Activated T-cell treated with anti-CD3 and anti-CD28 coated beads for 24 hours (primary cell): ENCODE measurements at regions not wholly inside any gene's neighbourhood (a gene's known extent, or its start where the extent isn't known, plus 50 kb on each side); places are given as distances from the start of the nearest gene placed in this dataset.
"Not testable (repeated sequence)": the region's sequence is repeated elsewhere in the genome, so short reads cannot be mapped to it uniquely, and the experiment has no call there.

Experiments
- DNase-seq: peaks from one replicate; pipeline ENCODE4 v3.0.0-alpha.2; 2020; ENCODE audit warnings: low read depth

GRCh38 chr6:155589190-155589589 is 133.6 kb upstream of the NOX3 start:
- DNase-seq: no peak

GRCh38 chr6:155587817-155588216 is 132.2 kb upstream of the NOX3 start:
- DNase-seq: no peak

- DNase-seq: no peak
Measured at GRCh38 chr6:155586090-155586489, 130.5 kb upstream of the NOX3 start.

- no peak for DNase-seq
Measured at GRCh38 chr6:155584006-155584405, 128.4 kb upstream of the NOX3 start.

GRCh38 chr6:155582016-155582991 is 126.7 kb upstream of the NOX3 start:
- no peak for DNase-seq

- DNase-seq: no peak
Measured at GRCh38 chr6:155580904-155581303, 125.3 kb upstream of the NOX3 start.

GRCh38 chr6:155578251-155578650 is 122.6 kb upstream of the NOX3 start:
- DNase-seq: no peak

- no peak for DNase-seq
Measured at GRCh38 chr6:155561966-155562364, 106.3 kb upstream of the NOX3 start.

GRCh38 chr6:155561257-155561965 is 105.8 kb upstream of the NOX3 start:
- no peak for DNase-seq

- DNase-seq: no peak
Measured at GRCh38 chr6:155549928-155550327, 94.3 kb upstream of the NOX3 start.

GRCh38 chr6:155549028-155549798 is 93.6 kb upstream of the NOX3 start:
- no peak for DNase-seq

- DNase-seq: no peak
Measured at GRCh38 chr6:155548576-155548975, 92.9 kb upstream of the NOX3 start.

GRCh38 chr6:155544677-155545076 is 89.0 kb upstream of the NOX3 start:
- no peak for DNase-seq

GRCh38 chr6:155543166-155543847 is 87.7 kb upstream of the NOX3 start:
- no peak for DNase-seq

GRCh38 chr6:155542036-155542435 is 86.4 kb upstream of the NOX3 start:
- no peak for DNase-seq

GRCh38 chr6:155538708-155539390 is 83.2 kb upstream of the NOX3 start:
- DNase-seq: no peak

- no peak for DNase-seq
Measured at GRCh38 chr6:155534678-155535077, 79.0 kb upstream of the NOX3 start.

- no peak for DNase-seq
Measured at GRCh38 chr6:155530219-155530834, 74.7 kb upstream of the NOX3 start.

- not testable (repeated sequence) for DNase-seq
Measured at GRCh38 chr6:155529814-155530213, 74.2 kb upstream of the NOX3 start.

- DNase-seq: no peak
Measured at GRCh38 chr6:155528982-155529453, 73.4 kb upstream of the NOX3 start.

GRCh38 chr6:155528335-155528734 is 72.7 kb upstream of the NOX3 start:
- DNase-seq: no peak
